Smooth muscle cell (in vitro differentiated cells): ENCODE measurements at regions not wholly inside any gene's neighbourhood (a gene's known extent, or its start where the extent isn't known, plus 50 kb on each side); places are given as distances from the start of the nearest gene placed in this dataset.

Source experiments
- DNase-seq: peaks from one replicate; lab custom pipeline; 2025; ENCODE audit not compliant: unreplicated experiment; lab: John Stamatoyannopoulos, UW
- H2AFZ ChIP-seq: fragments of 200-600 bp; sonication (generic); 2 replicates; pipeline ENCODE4 v1.6.0; 2016; ENCODE audit warnings: antibody characterized with exemption, low read depth, mild to moderate bottlenecking
- H3F3A ChIP-seq: fragments of 200-600 bp; sonication (generic); 2 replicates; pipeline ENCODE4 v1.6.0; 2017; ENCODE audit warnings: antibody characterized with exemption, low read depth
- H3K27ac ChIP-seq: fragments of 200-600 bp; sonication (generic); 2 replicates; pipeline ENCODE4 v1.5.1; 2016; ENCODE audit warnings: low read depth, mild to moderate bottlenecking
- H3K27me3 ChIP-seq: fragments of 200-600 bp; sonication (generic); 2 replicates; pipeline ENCODE4 v1.6.1; 2016; ENCODE audit warnings: low read depth, mild to moderate bottlenecking
- H3K36me3 ChIP-seq: fragments of 200-600 bp; sonication (generic); 2 replicates; pipeline ENCODE4 v1.5.1; 2016; ENCODE audit warnings: low read depth
- H3K4me1 ChIP-seq: fragments of 200-600 bp; sonication (generic); 2 replicates; pipeline ENCODE4 v1.5.1; 2016; ENCODE audit warnings: low read depth
- H3K4me2 ChIP-seq: fragments of 200-600 bp; sonication (generic); 2 replicates; pipeline ENCODE4 v1.6.0; 2016; ENCODE audit warnings: mild to moderate bottlenecking
- H3K4me3 ChIP-seq: fragments of 200-600 bp; sonication (generic); 2 replicates; pipeline ENCODE4 v1.5.1; 2016; ENCODE audit warnings: mild to moderate bottlenecking
- H3K79me2 ChIP-seq: fragments of 200-600 bp; sonication (generic); 2 replicates; pipeline ENCODE4 v1.6.0; 2016; ENCODE audit warnings: low read depth, mild to moderate bottlenecking
- H3K9ac ChIP-seq: fragments of 200-600 bp; sonication (generic); 2 replicates; pipeline ENCODE4 v1.6.0; 2016; ENCODE audit warnings: low read depth
- H3K9me3 ChIP-seq: fragments of 200-600 bp; sonication (generic); replicated peaks from 2 replicates; pipeline ENCODE4 v1.5.1; 2016; ENCODE audit warnings: low read depth
- H4K20me1 ChIP-seq: fragments of 200-600 bp; sonication (generic); 2 replicates; pipeline ENCODE4 v1.6.0; 2016; ENCODE audit warnings: low read depth
- CTCF ChIP-seq: fragments of 200-600 bp; sonication (generic); IDR thresholded peaks from 2 replicates; pipeline ENCODE4 v1.5.1; 2017; ENCODE audit warnings: borderline replicate concordance, mild to moderate bottlenecking, antibody characterized with exemption; ENCODE audit not compliant: insufficient read depth, poor library complexity, severe bottlenecking
- WGBS: methylation state at CpG from one replicate; pipeline ENCODE4 v1.1.7; 2016; ENCODE audit warnings: low lambda C conversion rate; 5-methylcytosine and 5-hydroxymethylcytosine counted together

GRCh38 chrX:136933611-136934145 is 53.2 kb upstream of the RBMX start:
- Histone ChIP-seq H3F3A (no peaks in the 10 kb centered on the region), H3K79me2 (no peaks in the 10 kb centered on the region), H3K9me3 (no peaks in the 10 kb centered on the region), H3K36me3 (no peaks in the 10 kb centered on the region), H3K27ac (no peak overlapping the region), H3K4me3 (no peak overlapping the region), H2AFZ (no peak overlapping the region), H3K4me1 (no peaks in the 10 kb centered on the region), H3K4me2 (no peak overlapping the region), H3K9ac (no peak overlapping the region), H3K27me3 (no peaks in the 10 kb centered on the region), H4K20me1 (no peaks in the 10 kb centered on the region)
- WGBS = 80% methylated on average over 13 of the region's 13 CpGs
- no peak for TF ChIP-seq CTCF
- DNase-seq = no peak

- H3F3A ChIP-seq = no peaks in the 10 kb centered on the region
- H3K9ac ChIP-seq = no peak overlapping the region
- H3K79me2 ChIP-seq = no peaks in the 10 kb centered on the region
- no peaks in the 10 kb centered on the region for H3K4me1 ChIP-seq
- no peak overlapping the region for H3K4me3 ChIP-seq
- H2AFZ ChIP-seq = no peak overlapping the region
- H3K9me3 ChIP-seq = no peaks in the 10 kb centered on the region
- H4K20me1 ChIP-seq = no peaks in the 10 kb centered on the region
- no peaks in the 10 kb centered on the region for H3K27me3 ChIP-seq
- H3K4me2 ChIP-seq = no peak overlapping the region
- no peak overlapping the region for H3K27ac ChIP-seq
- H3K36me3 ChIP-seq = no peaks in the 10 kb centered on the region
- DNase-seq = no peak
- no peak for TF ChIP-seq CTCF
- 69% methylated on average over 6 of the region's 6 CpGs for WGBS
Measured at GRCh38 chrX:136931661-136932060, 51.1 kb upstream of the RBMX start.
